ENCODE measurements at regions not wholly inside any gene's neighbourhood (a gene's known extent, or its start where the extent isn't known, plus 50 kb on each side); places are given as distances from the start of the nearest gene placed in this dataset.

DNA sequence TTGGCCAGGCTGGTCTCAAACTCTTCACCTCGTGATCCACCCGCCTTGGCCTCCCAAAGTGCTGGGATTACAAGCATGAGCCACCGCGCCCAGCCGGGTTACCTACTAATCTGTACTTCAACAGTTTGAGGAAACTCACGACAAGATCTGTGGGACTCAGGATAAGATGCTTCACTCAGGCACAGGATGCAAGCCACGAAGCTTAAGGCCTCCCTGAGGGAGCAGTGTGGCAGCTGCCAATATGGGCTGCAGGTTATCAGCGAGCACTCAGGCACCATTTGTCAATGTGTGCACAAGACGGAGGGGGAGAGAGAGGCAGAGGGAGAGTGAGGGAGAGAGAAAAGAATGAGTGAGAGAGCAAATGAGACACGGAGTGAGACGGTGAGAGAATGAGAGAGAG is 173.6 kb upstream of the RAB6C start:
- TF ChIP-seq GABPA (tag; conservative IDR thresholded peaks at IDR 0.05; ENCODE audit: low read depth) (no peak), THRAP3 (IDR thresholded peaks at IDR 0.05; ENCODE audit: borderline replicate concordance) (no peak), MCM5 (IDR thresholded peaks at IDR 0.05; ENCODE audit: low read depth) (no peak), HDAC6 (IDR thresholded peaks at IDR 0.05; ENCODE audit: low read depth, low read length) (no peak), JUNB (CRISPR knock-in tag; conservative IDR thresholded peaks at IDR 0.05) (no peak)
- TF ChIP-seq, protein P1, sequence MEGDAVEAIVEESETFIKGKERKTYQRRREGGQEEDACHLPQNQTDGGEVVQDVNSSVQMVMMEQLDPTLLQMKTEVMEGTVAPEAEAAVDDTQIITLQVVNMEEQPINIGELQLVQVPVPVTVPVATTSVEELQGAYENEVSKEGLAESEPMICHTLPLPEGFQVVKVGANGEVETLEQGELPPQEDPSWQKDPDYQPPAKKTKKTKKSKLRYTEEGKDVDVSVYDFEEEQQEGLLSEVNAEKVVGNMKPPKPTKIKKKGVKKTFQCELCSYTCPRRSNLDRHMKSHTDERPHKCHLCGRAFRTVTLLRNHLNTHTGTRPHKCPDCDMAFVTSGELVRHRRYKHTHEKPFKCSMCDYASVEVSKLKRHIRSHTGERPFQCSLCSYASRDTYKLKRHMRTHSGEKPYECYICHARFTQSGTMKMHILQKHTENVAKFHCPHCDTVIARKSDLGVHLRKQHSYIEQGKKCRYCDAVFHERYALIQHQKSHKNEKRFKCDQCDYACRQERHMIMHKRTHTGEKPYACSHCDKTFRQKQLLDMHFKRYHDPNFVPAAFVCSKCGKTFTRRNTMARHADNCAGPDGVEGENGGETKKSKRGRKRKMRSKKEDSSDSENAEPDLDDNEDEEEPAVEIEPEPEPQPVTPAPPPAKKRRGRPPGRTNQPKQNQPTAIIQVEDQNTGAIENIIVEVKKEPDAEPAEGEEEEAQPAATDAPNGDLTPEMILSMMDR (IDR thresholded peaks at IDR 0.05 in 2 of 3, conservative IDR thresholded peaks at IDR 0.05 in 1 of 3; ENCODE audit: insufficient read depth in 2 of 3, low read depth in 1 of 3, low read length in 3 of 3), result no peak
- TF ChIP-seq, protein P2, sequence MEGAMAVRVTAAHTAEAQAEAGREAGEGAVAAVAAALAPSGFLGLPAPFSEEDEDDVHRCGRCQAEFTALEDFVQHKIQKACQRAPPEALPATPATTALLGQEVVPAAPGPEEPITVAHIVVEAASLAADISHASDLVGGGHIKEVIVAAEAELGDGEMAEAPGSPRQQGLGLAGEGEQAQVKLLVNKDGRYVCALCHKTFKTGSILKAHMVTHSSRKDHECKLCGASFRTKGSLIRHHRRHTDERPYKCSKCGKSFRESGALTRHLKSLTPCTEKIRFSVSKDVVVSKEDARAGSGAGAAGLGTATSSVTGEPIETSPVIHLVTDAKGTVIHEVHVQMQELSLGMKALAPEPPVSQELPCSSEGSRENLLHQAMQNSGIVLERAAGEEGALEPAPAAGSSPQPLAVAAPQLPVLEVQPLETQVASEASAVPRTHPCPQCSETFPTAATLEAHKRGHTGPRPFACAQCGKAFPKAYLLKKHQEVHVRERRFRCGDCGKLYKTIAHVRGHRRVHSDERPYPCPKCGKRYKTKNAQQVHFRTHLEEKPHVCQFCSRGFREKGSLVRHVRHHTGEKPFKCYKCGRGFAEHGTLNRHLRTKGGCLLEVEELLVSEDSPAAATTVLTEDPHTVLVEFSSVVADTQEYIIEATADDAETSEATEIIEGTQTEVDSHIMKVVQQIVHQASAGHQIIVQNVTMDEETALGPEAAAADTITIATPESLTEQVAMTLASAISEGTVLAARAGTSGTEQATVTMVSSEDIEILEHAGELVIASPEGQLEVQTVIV (CRISPR knock-in tag; IDR thresholded peaks at IDR 0.05; ENCODE audit: borderline replicate concordance), result no peak
- TF ChIP-seq, protein P3, sequence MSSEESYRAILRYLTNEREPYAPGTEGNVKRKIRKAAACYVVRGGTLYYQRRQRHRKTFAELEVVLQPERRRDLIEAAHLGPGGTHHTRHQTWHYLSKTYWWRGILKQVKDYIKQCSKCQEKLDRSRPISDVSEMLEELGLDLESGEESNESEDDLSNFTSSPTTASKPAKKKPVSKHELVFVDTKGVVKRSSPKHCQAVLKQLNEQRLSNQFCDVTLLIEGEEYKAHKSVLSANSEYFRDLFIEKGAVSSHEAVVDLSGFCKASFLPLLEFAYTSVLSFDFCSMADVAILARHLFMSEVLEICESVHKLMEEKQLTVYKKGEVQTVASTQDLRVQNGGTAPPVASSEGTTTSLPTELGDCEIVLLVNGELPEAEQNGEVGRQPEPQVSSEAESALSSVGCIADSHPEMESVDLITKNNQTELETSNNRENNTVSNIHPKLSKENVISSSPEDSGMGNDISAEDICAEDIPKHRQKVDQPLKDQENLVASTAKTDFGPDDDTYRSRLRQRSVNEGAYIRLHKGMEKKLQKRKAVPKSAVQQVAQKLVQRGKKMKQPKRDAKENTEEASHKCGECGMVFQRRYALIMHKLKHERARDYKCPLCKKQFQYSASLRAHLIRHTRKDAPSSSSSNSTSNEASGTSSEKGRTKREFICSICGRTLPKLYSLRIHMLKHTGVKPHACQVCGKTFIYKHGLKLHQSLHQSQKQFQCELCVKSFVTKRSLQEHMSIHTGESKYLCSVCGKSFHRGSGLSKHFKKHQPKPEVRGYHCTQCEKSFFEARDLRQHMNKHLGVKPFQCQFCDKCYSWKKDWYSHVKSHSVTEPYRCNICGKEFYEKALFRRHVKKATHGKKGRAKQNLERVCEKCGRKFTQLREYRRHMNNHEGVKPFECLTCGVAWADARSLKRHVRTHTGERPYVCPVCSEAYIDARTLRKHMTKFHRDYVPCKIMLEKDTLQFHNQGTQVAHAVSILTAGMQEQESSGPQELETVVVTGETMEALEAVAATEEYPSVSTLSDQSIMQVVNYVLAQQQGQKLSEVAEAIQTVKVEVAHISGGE (CRISPR knock-in tag; IDR thresholded peaks at IDR 0.05), result no peak
- TF ChIP-seq, protein P4, sequence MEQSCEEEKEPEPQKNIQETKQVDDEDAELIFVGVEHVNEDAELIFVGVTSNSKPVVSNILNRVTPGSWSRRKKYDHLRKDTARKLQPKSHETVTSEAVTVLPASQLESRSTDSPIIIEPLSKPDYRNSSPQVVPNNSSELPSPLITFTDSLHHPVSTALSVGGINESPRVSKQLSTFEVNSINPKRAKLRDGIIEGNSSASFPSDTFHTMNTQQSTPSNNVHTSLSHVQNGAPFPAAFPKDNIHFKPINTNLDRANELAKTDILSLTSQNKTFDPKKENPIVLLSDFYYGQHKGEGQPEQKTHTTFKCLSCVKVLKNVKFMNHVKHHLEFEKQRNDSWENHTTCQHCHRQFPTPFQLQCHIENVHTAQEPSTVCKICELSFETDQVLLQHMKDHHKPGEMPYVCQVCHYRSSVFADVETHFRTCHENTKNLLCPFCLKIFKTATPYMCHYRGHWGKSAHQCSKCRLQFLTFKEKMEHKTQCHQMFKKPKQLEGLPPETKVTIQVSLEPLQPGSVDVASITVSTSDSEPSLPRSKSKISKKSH (CRISPR knock-in tag; IDR thresholded peaks at IDR 0.05), result no peak
- TF ChIP-seq, protein P5, sequence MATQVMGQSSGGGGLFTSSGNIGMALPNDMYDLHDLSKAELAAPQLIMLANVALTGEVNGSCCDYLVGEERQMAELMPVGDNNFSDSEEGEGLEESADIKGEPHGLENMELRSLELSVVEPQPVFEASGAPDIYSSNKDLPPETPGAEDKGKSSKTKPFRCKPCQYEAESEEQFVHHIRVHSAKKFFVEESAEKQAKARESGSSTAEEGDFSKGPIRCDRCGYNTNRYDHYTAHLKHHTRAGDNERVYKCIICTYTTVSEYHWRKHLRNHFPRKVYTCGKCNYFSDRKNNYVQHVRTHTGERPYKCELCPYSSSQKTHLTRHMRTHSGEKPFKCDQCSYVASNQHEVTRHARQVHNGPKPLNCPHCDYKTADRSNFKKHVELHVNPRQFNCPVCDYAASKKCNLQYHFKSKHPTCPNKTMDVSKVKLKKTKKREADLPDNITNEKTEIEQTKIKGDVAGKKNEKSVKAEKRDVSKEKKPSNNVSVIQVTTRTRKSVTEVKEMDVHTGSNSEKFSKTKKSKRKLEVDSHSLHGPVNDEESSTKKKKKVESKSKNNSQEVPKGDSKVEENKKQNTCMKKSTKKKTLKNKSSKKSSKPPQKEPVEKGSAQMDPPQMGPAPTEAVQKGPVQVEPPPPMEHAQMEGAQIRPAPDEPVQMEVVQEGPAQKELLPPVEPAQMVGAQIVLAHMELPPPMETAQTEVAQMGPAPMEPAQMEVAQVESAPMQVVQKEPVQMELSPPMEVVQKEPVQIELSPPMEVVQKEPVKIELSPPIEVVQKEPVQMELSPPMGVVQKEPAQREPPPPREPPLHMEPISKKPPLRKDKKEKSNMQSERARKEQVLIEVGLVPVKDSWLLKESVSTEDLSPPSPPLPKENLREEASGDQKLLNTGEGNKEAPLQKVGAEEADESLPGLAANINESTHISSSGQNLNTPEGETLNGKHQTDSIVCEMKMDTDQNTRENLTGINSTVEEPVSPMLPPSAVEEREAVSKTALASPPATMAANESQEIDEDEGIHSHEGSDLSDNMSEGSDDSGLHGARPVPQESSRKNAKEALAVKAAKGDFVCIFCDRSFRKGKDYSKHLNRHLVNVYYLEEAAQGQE (IDR thresholded peaks at IDR 0.05; ENCODE audit: borderline replicate concordance), result no peak
- TF ChIP-seq, protein P5 (CRISPR knock-in tag; IDR thresholded peaks at IDR 0.05; ENCODE audit: low read depth), result no peak
